ENCODE measurements at regions not wholly inside any gene's neighbourhood (a gene's known extent, or its start where the extent isn't known, plus 50 kb on each side); places are given as distances from the start of the nearest gene placed in this dataset.
"Not testable (repeated sequence)": the region's sequence is repeated elsewhere in the genome, so short reads cannot be mapped to it uniquely, and the experiment has no call there.

GRCh38 chr3:137300703-137301102, 342.9 kb downstream of the IL20RB start:
- DNase-seq (ENCODE audit: low spot score), result no peak

- DNase-seq (ENCODE audit: low spot score), result no peak
These were observed 346.7 kb downstream of the IL20RB start for GRCh38 chr3:137304313-137305056.

DNA sequence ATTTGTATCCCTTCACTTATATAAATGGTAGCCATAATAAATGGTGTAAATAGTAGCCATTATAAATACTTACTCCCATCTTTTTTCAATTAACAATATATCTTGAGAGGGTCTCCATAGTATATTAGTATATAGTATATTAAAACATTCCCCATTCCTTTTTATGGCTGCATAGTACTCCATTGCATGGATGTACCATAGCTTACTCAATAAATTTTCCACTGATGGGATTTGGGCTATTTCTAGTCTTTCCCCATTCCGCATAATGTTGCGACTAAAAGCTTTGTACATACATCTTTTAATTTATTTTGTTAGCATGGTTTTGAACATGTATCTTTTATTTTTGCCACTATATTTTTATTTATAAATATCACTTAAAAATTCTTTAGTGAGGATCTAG, 366.3 kb downstream of the IL20RB start:
- DNase-seq (ENCODE audit: low spot score), result no peak

DNA sequence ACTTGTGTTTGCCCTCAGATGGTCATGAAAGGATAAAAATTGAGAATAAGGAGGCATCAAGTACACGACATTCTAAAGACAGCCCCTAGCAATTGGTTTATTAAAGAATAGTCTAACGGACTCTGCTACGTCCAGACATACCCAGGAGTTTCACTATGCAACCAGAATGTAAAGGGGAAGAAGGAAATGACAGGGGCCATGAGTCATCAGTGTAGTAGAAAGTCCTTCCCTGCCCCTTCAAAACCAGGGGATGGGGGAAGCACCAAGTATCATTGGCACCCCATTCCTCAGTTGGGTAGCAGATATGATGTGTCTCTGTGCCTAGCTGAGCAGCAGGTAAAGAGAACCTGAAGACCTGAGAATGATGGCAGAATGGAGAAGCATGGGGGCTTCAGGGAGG, 367.4 kb downstream of the IL20RB start:
- DNase-seq (ENCODE audit: low spot score), result no peak

DNA sequence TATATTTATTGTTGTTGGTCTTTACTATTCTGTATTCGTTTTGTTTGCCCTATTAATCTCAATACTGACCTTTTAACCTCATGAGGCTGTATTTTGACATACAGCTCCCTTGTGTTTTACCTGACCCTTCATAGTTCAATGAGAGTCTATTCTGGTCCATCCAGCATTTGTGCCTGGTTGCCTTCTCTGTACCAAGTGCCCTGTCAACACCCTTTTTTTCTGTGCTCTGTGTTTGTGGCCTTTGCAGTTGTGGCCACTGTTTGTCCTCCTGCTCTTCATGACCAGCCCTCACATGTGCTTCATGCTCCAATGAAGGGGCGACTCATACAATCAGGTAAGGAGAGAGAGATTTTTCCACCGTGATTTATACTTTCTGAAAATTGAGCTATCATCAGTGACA, 368.2 kb downstream of the IL20RB start:
- no peak for DNase-seq (ENCODE audit: low spot score)

DNA sequence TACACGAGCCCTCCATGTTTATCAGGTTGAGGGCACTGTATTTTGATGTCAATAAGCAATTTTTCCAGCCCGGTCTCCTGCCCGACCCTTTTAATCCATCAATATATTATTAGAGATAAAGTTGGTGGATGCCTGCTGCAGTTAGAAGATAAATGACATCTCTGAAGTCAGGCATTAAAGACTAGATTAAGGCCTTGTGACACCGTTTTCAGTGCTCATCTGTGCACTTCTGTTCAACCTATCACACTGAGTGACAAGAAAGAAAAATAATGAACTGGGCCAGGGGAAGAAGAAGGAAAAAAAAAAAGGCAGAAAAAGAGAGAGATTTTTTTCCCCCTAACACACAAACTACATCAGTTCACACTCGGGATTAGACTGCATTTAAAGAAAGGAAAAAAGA, 371.8 kb downstream of the IL20RB start:
- DNase-seq (ENCODE audit: low spot score), result no peak

DNA sequence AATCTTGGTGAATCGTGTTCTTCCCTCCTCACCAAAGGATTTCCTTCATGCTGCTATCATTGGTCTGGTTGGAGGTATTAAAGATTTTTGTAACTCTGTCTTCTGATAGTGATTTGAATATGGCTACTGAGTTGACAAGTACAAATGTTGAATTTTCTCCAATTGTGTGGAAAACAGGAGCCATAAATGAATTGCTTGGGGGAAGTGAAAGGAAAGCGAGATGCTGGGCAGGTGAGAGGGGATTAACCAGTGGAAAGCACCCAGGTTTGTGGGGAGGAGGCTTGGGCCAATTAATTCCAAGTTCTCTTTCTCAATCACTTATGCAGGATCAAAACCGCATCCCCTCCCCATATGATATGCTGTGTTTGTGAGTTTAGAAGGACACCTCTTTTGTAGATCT, 372.5 kb downstream of the IL20RB start:
- no peak for DNase-seq (ENCODE audit: low spot score)

DNA sequence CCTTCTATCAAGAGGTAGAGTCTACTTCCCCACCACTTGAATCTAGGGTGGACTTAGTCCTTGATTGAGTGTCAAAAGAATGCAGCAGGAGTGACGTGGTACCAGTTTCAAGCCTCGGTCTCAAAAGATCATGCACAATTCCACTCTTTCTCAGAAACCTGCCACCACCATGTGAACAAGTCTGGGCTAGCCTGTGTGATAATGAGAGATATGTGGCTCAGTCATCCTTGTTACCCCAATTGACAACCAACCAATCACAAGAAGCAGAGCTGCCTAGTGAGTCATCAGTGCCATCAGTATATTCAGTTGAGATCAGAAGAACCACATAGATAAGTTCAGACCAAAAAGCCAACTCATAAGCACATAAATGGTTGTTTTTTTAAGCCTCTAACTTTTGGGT, 374.5 kb downstream of the IL20RB start:
- DNase-seq (ENCODE audit: low spot score), result no peak

- DNase-seq (ENCODE audit: low spot score), result no peak
These were observed 377.7 kb downstream of the IL20RB start for GRCh38 chr3:137335478-137335877.

GRCh38 chr3:137338400-137338799, 380.6 kb downstream of the IL20RB start:
- not testable (repeated sequence) for DNase-seq (ENCODE audit: low spot score)

DNA sequence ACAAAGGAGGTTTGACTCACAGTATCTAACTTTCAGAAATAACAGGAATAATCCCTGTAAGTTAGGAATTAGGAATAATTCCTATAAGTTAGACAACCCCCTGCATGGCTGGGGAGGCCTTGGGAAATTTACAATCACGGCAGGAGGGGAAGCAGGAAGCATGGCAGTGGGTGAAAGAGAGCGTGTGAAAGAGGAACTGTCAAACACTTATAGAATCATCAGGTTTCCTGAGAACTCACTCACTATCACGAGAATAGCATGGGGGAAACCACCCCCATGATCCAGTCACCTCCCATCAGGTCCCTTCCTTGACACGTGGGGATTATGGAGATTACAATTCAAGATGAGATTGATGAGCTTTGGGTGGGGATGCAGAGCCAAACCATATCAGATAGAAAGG, 385.5 kb downstream of the IL20RB start:
- no peak for DNase-seq (ENCODE audit: low spot score)

GRCh38 chr3:137347132-137347531, 389.3 kb downstream of the IL20RB start:
- DNase-seq (ENCODE audit: low spot score), result no peak

DNA sequence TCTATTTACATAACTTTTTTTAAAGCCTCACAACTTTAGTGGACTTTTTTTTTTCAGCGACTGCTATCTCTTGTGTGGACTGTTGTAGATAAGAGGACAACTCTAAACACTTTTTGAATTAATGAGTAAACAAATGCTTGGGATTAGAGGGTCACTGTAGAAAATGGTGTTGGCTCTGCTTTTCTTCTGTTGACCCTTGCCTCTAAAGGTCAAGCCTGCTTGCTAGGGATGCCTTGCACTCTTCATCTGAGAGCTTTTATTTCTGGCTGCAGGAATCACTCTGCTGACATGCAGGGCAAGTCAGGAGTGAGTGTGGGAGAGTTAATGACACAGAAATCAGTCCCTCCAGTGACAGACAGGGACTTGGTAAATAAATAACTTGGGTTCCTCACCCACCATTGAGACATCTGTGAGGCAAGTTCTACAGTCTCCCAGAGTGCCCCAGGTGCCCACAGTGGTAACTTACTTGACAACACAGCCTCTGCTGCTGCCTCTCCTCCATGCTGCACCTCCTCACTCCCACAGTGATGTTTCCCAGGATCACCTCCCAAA, 390.1 kb downstream of the IL20RB start:
- no peak for DNase-seq (ENCODE audit: low spot score)

DNA sequence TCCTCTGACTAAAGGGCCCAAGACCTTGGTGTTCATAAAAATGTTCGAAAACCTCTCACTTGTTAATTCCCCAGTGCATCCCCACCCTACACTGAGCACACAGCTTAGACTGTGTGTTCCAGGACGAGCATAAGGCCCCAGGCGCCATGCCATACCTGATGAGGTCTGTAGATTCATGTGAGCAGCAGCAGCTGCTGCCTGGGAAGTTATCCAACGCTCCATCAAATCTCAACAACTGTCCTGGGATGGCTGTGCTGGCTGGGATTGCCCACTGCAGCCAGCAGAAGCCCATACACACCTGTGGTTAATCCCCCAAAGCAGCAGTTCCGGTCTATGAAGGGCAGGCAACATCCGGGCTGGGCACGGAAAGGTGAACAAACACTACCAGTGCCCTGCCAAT, 391.2 kb downstream of the IL20RB start:
- no peak for DNase-seq (ENCODE audit: low spot score)

GRCh38 chr3:137349557-137350348, 392.0 kb downstream of the IL20RB start:
- DNase-seq (ENCODE audit: low spot score), result no peak

GRCh38 chr3:137360531-137361201, 402.9 kb downstream of the IL20RB start:
- no peak for DNase-seq (ENCODE audit: low spot score)

- no peak for DNase-seq (ENCODE audit: low spot score)
These were observed 382.0 kb upstream of the SOX14 start for GRCh38 chr3:137382005-137382594.

DNA sequence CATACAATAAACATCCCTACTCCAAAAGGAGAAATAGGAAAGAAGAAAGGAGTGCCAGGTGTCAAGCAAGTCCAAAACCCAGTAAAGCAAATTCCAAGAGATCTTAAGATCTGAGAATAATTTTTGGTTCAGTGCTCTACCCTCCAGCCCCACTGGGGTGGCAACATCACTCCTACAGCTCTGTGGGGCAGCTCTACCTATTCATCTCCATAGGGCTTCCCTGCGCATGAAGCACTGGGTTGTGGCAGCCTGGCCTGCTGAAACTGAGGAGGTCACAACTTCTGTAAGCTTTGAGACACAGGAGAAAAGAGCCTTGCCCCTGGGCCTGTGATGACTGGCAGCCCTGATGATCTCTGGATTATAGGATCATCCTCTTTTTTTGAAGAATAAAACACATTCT, 378.2 kb upstream of the SOX14 start:
- DNase-seq (ENCODE audit: low spot score), result no peak

DNA sequence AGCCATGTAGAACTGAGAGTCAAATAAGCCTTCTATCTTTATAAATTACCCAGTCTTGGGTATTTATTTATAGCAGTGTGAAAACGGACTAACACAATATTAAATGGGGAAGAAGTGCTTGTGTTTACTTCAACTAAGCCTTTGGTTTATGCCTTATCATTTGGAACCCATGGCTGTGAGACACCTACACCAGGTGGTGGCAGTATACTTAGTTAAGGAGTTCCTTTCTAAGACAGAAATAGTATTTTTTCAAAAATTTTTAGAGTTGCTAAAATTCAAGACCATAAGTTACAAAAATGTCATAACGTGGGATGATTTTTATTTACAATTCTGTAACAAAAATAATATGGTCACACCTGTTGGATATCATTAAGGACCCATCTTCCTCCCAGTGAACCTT, 354.5 kb upstream of the SOX14 start:
- no peak for DNase-seq (ENCODE audit: low spot score)

DNA sequence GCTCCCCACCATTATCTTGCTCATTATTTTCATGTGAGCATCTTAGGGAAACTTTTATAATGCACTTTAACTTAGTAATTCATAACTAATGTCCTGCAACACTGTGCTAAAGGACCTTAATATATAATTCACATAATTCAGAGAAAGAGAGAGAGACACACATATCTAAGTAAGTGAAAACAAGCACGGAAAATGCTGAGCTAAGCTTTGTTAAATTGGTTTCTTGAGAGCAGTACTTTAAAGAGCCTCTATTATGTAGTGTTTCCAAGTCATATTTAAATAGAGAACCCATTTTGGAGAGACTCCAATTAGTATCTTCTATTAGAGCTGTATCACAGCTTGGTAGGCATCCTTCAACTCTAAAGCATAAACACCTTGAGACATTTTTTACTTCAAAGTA, 354.1 kb upstream of the SOX14 start:
- no peak for DNase-seq (ENCODE audit: low spot score)

DNA sequence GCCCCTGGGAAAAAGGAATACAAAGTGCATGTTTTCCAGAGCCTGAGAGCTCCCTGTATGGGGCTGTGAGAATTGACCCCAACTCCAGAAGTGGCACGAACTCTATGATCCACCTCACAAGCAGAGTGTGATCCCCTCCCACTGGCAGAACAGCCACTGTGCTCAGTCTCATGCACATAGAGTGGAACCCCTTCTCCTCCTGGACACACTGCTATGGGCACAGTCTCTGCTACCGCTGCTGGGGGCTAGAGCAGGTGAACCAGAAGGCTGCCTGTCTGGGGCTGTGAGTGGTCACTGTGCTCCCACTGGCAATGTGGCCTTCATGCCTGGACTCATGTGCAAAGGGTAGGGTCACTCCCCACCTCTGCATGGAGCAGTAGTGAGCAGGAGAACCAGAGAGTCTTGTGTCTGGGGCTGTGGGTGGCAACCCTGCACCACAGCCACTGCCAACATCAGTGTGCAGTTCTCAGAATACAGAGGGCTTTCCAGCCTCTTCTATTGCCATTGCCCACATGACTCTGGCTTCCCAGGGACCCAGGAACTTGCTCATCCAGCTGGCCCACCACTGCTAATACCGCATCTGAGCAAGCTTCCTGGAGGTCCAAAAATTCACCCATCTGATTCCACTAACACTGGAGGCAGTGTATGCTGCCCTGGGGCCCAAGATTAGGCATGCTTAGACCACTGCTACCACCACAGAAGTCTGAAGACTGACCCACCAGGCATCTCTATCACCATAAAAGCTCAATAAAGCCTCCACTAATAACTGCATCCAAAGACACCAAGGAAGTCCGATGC, 343.7 kb upstream of the SOX14 start:
- no peak for DNase-seq (ENCODE audit: low spot score)

- DNase-seq (ENCODE audit: low spot score), result no peak
These were observed 325.6 kb upstream of the SOX14 start for GRCh38 chr3:137438561-137438960.
